NCI-H510A treated with DMSO at 0.1 percent for 48 hours (cell line): ENCODE measurements at regions not wholly inside any gene's neighbourhood (a gene's known extent, or its start where the extent isn't known, plus 50 kb on each side); places are given as distances from the start of the nearest gene placed in this dataset.
"Not testable (repeated sequence)": the region's sequence is repeated elsewhere in the genome, so short reads cannot be mapped to it uniquely, and the experiment has no call there.

Experiments used
- DNase-seq: peaks from one replicate; lab custom pipeline; 2025; lab: John Stamatoyannopoulos, UW

DNA sequence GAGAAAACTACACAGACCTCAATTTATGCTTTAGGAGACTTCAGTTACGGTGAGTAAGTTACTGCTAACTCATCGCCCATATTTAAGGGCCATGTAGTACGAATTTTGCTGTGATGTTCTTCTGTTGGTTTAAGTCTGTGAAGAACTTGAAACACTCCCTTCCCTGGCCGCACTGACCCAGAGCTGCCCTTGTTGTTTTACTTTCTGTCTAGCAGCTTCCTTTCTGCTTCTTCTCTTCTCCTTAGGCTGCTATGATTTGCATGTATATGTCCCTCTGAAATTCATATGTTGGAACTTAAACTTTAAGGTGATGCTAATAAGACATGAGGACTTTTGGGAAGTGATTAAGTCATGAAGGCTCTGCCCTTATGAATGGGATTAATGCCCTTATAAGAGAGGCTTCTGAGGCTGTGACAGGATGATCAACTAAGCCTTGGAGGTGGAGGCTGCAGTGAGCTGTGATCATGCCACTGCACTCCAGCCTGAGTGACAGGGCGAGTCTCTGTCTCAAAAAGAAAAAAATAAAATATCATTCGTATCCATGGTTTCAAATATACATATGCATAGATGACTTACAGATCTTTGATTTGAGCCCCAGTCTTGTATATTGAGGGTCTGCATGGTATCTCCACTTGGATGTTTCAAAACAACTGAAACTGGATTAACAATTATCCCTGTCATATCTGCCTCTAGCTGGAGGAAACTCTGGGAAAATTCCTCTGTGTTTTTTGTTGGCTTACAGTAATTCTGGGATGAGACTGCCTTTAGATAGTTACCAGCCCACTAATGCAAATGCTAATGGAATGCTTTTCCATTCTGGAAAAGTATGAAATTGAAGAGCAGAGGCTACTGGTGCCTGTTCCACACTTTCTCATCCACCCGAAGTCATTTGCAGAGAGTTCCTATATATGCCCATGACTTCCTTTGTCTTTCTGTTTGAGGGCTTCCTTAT is 263.4 kb upstream of the ACTBL2 start:
- no peak for DNase-seq

DNA sequence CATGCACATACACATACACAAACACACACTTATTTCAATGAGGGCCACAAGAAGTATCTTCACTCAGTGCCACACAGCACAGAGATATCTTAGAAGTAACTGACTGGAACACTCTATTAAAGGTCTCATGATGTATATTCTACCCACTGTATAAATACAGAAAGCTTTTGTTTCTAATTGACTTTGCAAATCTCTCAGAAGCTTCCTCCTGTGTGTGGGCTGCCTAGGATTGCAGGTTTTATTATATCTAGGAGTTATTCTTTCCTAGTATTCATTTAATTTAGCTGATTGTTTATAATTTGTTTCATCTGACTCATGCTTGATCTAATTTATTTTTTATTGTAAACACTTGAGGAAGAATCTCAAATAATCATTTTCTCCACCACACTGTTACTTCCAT is 262.4 kb upstream of the ACTBL2 start:
- no peak for DNase-seq

DNA sequence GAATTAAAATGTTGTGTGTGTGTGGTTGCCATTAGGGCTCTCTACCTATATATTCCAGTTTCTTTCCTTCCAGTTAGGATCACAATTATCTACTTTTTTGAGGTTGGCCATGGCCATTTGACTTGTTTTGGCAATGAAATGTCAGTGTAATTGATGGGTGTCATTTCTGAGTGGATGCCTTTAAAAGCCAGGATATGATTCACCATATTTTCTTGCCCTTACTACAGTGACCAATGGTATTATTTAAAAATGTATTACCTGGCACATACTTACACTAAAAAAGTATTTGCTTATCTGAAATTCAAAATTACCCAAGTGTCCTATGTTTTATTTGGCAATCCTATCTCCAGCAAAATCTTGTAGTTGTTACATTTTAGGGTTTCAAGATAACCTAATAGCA is 258.7 kb upstream of the ACTBL2 start:
- DNase-seq: no peak

DNA sequence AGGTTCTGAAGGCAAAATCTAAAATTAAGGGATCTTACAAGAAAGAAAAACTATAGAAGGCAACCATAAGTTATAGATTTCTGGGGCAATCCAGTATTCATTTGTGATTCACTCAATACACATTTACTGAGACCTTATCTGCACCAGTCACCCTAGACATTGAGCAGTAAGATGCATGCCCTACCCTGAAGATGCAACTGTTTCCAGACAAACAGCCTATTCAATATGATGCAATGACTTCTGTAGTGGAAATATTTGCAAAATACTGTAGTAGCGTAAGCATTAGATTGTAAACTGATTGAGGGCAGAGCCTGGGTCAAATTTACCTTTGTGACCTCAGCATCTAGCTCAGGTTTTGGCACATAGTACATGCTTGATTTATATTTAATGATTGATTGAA is 256.2 kb upstream of the ACTBL2 start:
- DNase-seq: no peak

DNA sequence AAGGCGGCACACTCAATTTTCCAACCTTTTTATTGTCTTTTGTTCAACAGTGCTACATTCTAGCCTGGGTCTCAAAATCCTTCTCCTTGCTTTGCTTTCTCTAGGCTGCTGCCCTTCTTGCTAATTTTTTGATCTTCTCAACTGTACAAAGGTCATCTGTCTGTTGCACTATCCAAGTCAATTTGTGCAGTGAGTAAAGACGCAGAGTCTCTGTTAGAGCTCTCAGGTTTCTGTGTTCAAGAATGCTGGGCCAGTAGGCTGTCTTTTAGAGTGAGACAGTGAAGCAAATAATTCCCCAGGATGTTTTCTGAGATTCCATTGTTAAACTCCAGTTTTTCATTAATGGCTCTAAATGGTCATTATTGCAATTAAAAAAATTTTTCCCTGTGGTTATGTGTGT is 255.7 kb upstream of the ACTBL2 start:
- no peak for DNase-seq

DNA sequence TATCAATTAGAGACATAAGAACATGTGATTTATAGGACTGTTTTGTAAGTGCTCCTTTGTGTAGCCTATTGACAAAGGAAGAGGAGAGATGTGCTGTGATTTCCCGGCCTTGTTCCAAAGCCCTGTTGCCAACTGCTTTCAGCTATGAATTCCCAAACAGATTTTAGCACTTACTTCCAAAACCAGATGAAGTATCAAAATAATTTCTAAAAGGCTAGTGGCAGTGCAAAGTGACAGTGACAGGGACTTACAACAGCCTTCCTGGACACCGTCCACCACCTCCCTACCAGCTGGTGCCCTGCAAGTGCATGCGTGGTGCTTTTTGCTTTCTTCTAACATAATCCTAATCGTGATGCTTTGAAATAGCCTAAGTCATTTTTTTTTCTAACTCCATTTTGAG is 254.1 kb upstream of the ACTBL2 start:
- no peak for DNase-seq

DNA sequence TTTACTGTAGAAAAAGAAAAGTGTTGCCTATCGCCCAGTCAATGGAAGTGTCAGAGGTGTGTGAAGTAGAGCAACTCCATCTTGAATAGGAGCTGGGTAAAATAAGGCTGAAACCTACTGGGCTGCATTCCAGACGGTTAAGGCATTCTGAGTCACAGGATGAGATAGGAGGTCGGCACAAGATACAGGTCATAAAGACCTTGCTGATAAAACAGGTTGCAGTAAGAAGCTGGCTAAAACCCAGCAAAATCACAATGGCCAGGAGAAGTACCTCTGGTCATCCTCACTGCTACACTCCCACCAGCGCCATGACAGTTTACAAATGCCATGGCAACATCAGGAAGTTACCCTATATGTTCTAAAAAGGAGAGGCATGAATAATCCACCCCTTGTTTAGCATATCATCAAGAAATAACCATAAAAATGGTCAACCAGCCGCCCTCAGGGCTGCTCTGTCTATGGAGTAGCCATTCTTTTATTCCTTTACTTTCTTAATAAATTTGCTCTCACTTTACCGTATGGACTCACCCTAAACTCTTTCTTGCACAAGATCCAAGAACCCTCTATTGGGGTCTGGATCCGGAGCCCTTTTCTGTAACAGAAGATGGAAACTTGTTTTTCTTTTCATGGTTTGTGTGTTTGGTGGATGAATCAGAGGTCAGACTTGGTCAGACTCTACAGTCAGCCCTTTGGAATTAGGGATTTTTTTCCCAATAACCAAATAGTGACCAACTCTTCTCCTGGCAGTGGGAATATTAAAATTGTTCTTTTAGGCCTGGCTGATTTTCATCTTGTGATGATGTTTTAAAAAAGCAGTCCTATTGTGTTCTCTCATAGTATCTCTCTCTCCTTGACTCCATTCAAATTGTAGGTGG is 252.9 kb upstream of the ACTBL2 start:
- not testable (repeated sequence) for DNase-seq

DNA sequence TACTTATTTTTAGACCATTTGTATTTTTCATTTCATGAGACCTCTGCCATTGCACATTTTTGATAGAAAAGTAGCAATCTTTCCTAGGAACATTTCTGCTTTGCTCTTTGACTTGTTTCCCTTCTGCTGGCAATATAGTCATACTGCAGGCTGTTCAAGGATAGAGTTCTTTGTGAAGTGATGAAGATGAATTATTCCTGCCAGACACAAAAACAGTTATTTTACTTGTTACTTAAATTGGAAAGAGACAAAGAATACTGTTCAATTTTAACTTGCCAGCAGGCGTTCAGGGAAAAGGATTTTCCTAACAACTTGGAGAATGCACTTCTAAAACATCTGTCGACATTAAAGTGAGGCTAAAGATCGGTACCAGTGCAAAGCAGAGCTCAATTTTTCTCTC is 251.7 kb upstream of the ACTBL2 start:
- DNase-seq: no peak

DNA sequence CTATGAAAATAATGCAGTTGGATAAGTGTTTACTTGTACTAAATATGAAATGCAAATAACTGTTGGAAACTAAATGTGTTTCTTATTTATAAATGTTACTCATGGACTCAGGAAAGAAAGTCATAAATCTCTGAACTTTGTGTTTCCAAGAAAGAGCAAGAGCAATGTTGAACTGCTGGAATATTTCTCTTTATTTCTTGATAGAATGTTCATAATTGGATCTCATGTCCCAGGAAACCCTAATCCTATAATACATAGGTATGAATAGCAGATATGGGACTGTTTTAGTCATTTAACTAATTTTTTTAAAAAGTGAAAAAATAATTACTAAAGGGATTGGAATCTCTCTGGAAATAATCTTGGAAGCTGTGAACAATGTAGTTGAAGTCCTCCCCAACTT is 245.0 kb upstream of the ACTBL2 start:
- DNase-seq: no peak

DNA sequence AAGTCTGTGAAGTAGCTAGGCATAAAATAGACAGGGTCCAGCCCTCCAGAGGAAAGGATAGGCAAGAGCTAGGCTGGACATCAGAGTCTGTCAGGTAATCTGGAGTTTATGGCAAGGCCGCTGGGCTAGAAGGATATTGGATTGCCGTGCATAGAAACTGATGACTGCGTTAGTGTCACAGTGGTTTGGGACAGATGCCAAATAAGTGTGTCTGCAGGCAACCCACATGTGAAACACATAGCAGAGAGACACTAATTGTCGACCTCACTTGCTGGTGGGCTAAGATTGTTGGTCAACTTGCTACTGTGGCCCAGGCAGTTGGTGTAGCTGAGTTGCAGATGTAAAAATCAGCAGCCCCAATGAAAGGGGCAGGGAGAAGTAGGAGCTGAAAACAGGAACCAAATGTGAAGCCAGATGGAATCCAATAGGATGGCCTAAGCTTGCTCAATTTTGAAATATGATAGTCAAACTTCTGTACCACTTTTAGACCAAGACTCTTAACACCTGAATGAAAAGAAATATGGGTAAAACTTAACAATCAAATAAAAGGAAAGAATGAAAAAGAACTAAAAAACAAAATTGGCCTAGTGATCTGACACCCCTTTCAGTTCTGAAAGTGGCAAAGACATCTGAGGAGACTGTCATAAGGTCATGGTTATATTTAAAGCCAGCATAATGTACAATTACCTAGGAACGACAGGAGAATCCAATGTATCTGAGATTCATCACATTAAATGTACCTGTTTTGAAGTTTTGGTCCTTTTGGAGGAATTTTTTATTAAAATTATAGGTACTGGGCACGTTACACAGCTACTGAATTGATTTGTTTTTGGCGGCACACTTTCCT is 243.3 kb upstream of the ACTBL2 start:
- DNase-seq: no peak

DNA sequence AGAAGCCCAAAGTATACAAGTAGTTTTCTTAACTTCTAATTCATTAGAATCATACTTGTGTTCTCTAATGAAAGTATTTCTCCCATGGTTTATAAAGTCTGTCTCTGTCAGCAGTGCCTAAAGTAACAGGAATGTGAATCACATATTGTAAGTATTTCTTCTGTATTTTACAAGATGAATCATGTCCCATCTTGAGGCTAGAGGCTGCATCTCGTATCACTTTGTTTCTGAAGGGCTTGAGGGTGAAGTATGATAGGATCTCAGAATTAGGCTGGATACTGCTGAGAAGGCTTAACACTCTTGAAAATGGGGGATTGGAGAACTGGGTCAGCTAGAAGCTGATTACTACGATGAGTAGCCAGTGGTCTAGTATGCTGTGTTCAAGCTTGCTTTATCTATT is 242.2 kb upstream of the ACTBL2 start:
- no peak for DNase-seq

DNA sequence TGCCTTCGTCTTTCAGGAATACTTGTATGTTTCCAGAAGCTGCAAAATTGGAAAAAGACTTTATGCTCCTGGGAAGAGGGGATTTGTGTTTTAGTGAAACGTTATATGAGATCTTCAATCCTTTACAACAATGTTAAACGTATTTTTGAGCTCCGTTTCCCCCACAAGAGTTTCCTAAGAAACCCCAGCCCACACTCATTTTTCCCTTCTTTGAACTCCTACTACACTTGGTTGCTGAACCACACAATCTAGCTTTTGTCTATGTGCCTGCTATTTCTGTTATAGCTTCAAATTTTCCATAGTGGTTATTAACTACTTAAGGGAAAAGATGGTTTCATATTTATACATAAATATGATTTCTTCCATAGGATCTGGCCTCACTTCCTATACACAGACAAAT is 238.6 kb upstream of the ACTBL2 start:
- no peak for DNase-seq

DNA sequence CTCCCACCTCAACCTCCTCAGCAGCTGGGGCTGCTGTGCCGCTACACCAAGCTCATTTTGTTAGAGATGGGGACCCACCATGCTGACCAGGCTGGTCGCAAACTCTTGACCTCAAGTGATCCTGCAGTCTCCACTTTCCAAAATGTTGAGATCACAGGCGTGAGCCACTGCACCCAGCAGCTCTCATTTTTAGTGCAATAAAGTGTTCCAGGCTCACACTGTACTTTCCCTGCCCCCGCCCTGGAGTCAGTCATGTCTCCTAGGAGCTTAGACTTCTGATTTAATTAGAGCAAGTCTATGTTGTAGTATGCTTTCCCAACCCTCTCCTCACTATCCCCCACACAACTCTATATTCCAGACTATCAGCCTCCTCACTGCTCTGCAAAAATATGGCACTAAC is 238.0 kb upstream of the ACTBL2 start:
- no peak for DNase-seq

DNA sequence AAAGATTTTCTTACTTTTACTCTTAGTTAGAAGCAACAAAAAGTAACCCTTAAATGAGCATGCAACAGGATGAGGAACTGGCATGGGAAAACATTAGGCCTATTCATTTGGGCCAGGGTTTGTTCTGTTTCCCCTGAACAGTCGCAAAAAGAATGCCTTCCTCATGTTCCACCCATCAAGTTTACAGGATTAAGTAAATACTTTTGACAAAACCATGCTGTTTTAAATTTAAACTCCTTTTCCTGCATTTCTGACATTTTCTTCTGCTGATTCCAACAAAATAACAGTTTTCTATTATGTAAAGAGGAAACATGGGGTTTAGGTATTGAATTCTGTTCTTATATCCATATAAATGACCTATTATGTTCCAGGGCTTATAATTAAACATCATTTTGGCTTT is 236.6 kb upstream of the ACTBL2 start:
- no peak for DNase-seq

DNA sequence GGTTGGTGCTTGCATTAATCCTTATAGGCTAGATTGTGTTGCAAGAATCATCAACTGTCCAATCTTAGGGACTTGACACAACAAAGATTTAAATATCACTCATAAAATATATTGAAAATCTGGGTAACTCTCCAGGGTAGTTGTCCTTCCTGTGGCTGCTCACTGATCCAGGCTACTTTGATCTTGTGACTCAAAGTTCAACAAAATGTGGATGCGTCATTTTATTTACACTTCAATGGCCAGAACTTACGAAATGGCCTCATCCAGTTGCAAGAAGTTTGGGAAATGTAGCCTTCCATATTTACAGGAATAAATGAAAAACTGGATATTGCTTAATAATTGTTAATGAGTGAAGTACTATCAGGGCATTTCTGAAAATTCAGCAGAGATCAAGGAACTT is 235.5 kb upstream of the ACTBL2 start:
- no peak for DNase-seq

DNA sequence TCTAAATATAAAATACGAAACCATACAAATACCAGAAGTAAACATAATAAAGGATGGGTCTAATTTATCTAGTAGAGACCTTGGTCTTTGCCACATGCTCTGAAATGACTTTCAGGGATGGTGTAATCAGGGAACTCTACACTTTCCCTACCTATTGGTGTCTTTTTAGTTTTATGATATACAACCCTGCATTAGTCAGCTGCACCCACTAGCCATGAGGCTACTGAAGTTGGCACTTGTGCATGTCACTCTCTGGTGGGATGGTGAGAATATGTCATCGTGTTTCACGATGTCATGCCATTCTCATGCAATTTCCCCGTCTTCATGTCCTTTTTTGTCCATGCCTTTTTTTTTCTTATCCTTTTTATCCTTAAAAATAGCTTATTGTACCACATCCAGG is 234.9 kb upstream of the ACTBL2 start:
- no peak for DNase-seq

DNA sequence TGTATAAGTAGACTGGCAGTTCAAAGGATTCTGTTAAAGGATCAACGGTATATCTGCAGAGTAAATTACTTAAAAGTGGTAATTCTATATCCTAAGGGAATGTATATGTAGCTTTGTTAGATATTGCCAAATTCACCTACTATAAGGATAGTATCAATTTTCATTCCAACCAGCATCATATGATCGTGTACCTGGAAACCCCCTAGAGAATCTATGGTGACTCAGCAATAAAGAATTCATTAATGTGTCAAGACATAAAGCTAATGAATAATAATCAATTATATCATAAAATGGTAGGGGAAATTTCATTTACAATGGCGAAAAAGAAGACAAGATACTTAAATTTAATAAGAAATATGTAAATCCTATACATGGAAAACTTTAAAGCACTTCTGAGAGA is 234.1 kb upstream of the ACTBL2 start:
- DNase-seq: no peak

DNA sequence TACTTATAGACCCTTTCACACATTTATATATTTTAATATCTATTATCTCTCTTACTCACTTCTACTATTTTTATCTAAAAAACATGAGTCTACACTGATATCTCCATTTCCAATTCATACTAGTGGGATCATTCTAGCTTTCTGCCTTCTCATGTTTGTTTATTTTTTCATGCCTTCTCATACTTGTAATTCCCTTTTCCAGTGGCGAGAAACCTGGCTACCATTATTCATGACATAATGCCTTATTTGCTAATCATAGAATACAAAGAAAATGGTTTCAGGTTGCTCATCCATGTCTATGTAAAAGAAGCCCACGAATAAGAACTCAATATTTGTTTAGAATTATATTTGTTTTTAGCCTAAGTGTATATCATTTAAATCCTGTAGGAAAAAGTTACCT is 232.7 kb upstream of the ACTBL2 start:
- DNase-seq: no peak

DNA sequence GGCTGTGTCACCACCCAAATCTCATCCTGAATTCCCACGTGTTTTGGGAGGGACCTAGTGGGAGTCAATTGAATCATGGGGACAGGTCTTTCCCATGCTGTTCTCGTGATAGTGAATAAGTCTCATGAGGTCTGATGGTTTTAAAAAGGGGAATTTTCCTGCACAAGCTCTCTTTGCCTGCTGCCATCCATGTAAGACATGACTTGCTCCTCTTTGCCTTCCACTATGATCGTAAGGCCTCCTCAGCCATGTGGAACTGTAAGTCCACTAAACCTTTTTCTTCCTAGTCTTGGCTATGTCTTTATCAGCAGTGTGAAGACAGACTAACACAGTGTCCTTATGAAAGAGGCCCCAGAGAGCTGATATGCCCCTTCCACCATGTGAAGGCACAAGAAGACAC is 230.9 kb upstream of the ACTBL2 start:
- not testable (repeated sequence) for DNase-seq

DNA sequence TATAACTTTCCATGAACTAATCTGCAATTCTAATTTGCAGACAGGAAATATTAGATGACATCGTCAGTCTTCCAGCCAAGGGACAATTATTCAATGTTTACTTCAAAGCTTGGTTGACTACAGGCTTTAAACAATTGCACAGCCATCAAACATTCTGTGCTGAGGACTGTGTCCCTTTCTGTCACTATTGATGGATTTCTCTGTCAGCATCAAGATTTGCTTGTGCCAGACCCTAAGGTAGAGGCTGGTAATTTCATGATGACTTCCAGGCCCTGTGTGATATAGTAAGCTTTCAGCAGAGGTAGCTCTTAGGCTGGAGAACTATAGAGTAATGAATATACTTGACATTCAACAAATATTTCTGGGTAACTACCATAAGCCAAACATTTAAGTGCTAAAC is 229.3 kb upstream of the ACTBL2 start:
- no peak for DNase-seq

DNA sequence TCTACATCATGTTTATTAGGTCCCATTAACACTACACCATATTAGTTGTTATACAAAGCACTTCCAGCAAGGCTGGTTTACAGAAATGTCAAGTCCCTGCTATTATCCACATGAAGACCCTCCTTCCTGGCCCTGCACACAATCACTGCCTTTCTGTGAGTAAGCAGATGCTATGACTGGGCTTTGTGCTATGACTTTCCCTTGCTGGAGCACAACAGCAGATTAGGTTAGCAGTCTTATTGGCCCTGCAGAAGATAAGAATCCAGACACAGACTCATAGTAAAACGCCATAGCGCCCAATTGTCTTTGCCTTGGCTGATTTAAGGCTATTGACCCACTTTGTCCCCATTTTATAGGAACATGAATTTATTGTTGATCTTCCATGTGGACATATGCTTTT is 228.9 kb upstream of the ACTBL2 start:
- DNase-seq: no peak

DNA sequence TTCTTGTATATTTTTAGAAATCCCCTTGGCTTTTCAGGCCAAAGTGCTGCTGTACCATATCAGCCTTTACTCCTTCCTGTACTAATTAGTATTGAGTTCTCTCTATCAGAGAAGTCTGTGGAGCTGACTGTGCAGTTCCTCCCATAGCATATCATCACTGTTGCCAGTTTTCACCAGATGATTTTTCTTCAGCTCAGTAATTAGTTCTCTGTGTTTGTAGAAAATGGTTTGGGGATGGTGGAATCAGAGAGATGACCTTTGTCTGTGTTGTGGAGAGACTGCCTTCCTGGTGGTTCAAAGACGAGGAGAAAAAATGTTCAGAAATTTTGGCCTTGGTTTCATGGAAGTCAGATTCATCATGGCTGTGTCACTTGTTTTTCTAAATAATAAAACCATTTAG is 227.5 kb upstream of the ACTBL2 start:
- DNase-seq: no peak
